SH-SY5Y (cell line): ENCODE measurements at regions not wholly inside any gene's neighbourhood (a gene's known extent, or its start where the extent isn't known, plus 50 kb on each side); places are given as distances from the start of the nearest gene placed in this dataset.

ENCODE experiments used
- GATA2 ChIP-seq: IDR thresholded peaks from 2 replicates; pipeline ENCODE4 v1.6.1; 2011; ENCODE audit warnings: mild to moderate bottlenecking, low read depth, low read length
- GATA3 ChIP-seq: IDR thresholded peaks from 2 replicates; pipeline ENCODE4 v1.6.1; 2011; ENCODE audit warnings: low read depth, mild to moderate bottlenecking, low read length, moderate library complexity

GRCh38 chr3:22526266-22526837, 676.8 kb upstream of the UBE2E2 start:
- no peak for TF ChIP-seq GATA2
- no peak for TF ChIP-seq GATA3
